CD14-positive monocyte (primary cell): ENCODE measurements at regions not wholly inside any gene's neighbourhood (a gene's known extent, or its start where the extent isn't known, plus 50 kb on each side); places are given as distances from the start of the nearest gene placed in this dataset.

Source experiments
- DNase-seq, 3 donors: peaks; one replicate each; pipeline ENCODE4 v3.0.0-alpha.2; 2011 to 2022
- H2AFZ ChIP-seq: 2 replicates; pipeline ENCODE4 v1.6.0; 2012; ENCODE audit warnings: mild to moderate bottlenecking, low read depth, low read length, inconsistent platforms; ENCODE audit not compliant: insufficient read depth, poor library complexity, severe bottlenecking
- H3K27ac ChIP-seq, 2 donors: 1 replicate in 1 of 2; 2 replicates in 1 of 2; pipeline ENCODE4 v1.5.1; 2012 to 2013; ENCODE audit warnings: low read length in 2 of 2, control low read depth in 1 of 2, inconsistent platforms in 1 of 2, low read depth in 1 of 2, mild to moderate bottlenecking in 1 of 2
- H3K27me3 ChIP-seq, 2 donors: one replicate each; pipeline versions ENCODE4 v1.6.0 to v1.6.1; 2011 to 2013; ENCODE audit warnings: low read length in 2 of 2; ENCODE audit not compliant: control insufficient read depth in 2 of 2, insufficient read depth in 2 of 2
- H3K36me3 ChIP-seq, 2 donors: replicated peaks in 1 of 2; 1 replicate in 1 of 2; 2 replicates in 1 of 2; pipeline versions ENCODE4 v1.5.1 to v1.6.1; 2012 to 2013; ENCODE audit warnings: low read length in 2 of 2, control low read depth in 1 of 2, inconsistent platforms in 1 of 2, mild to moderate bottlenecking in 1 of 2; ENCODE audit not compliant: insufficient read depth in 2 of 2, control insufficient read depth in 1 of 2
- H3K4me1 ChIP-seq, 2 donors: 1 replicate in 1 of 2; 2 replicates in 1 of 2; pipeline versions ENCODE4 v1.5.1 to v1.6.1; 2012 to 2013; ENCODE audit warnings: low read length in 2 of 2, control low read depth in 1 of 2, inconsistent platforms in 1 of 2, mild to moderate bottlenecking in 1 of 2, moderate library complexity in 1 of 2; ENCODE audit not compliant: insufficient read depth in 2 of 2, control insufficient read depth in 1 of 2
- H3K4me2 ChIP-seq: replicated peaks from 2 replicates; pipeline ENCODE3; 2012; ENCODE audit warnings: low read length, moderate library complexity, mild to moderate bottlenecking; ENCODE audit not compliant: poor library complexity, severe bottlenecking; ENCODE audit errors: extremely low read depth
- H3K4me3 ChIP-seq, 3 experiments: fragments of 200-600 bp in 1 of 3; sonication (generic) in 1 of 3; replicated peaks in 1 of 3; 1 replicate in 2 of 3; 2 replicates in 1 of 3; pipeline ENCODE4 v1.5.1; 2011 to 2013; ENCODE audit warnings: low read length in 3 of 3, mild to moderate bottlenecking in 3 of 3, control low read depth in 2 of 3, low read depth in 2 of 3, inconsistent platforms in 1 of 3, moderate library complexity in 1 of 3
- H3K79me2 ChIP-seq: 2 replicates; pipeline ENCODE4 v1.6.0; 2012; ENCODE audit warnings: mild to moderate bottlenecking, control low read depth, inconsistent platforms, low read length, moderate library complexity; ENCODE audit not compliant: insufficient read depth
- H3K9ac ChIP-seq: 2 replicates; pipeline ENCODE4 v1.6.0; 2017; ENCODE audit warnings: low read length, mild to moderate bottlenecking; ENCODE audit not compliant: insufficient read depth, poor library complexity, severe bottlenecking
- H3K9me3 ChIP-seq, 2 donors: replicated peaks in 1 of 2; 1 replicate in 1 of 2; 2 replicates in 1 of 2; pipeline versions ENCODE4 v1.5.1 to v1.6.1; 2012 to 2013; ENCODE audit warnings: low read length in 2 of 2, control low read depth in 1 of 2; ENCODE audit not compliant: control insufficient read depth in 1 of 2, insufficient read depth in 1 of 2
- H4K20me1 ChIP-seq: 2 replicates; pipeline ENCODE4 v1.6.0; 2012; ENCODE audit warnings: mild to moderate bottlenecking, low read length, control low read depth, moderate library complexity; ENCODE audit not compliant: insufficient read depth
- H3K27ac Mint-ChIP-seq, 7 donors: one replicate each; pipeline ENCODE4 v1.8.0; 2020; ENCODE audit warnings: mild to moderate bottlenecking in 7 of 7, mixed read lengths in 7 of 7, moderate library complexity in 6 of 7, inconsistent platforms in 2 of 7
- H3K27me3 Mint-ChIP-seq, 3 donors: one replicate each; pipeline ENCODE4 v1.8.0; 2021 to 2022; ENCODE audit warnings: low read depth in 3 of 3, mild to moderate bottlenecking in 3 of 3, mixed read lengths in 3 of 3, moderate library complexity in 3 of 3, inconsistent platforms in 1 of 3
- H3K36me3 Mint-ChIP-seq, 2 donors: one replicate each; pipeline ENCODE4 v1.8.0; 2020; ENCODE audit warnings: mixed read lengths in 2 of 2, inconsistent platforms in 1 of 2, mild to moderate bottlenecking in 1 of 2
- H3K4me1 Mint-ChIP-seq: one replicate; pipeline ENCODE4 v1.8.0; 2020; ENCODE audit warnings: mild to moderate bottlenecking, mixed read lengths
- H3K4me3 Mint-ChIP-seq, 2 donors: one replicate each; pipeline ENCODE4 v1.8.0; 2020; ENCODE audit warnings: mild to moderate bottlenecking in 2 of 2, mixed read lengths in 2 of 2, moderate library complexity in 1 of 2
- H3K9me3 Mint-ChIP-seq, 7 donors: one replicate each; pipeline ENCODE4 v1.8.0; 2020 to 2022; ENCODE audit warnings: mixed read lengths in 7 of 7, mild to moderate bottlenecking in 6 of 7, moderate library complexity in 6 of 7, inconsistent platforms in 2 of 7
- WGBS: methylation state at CpG from one replicate; pipeline ENCODE4 v1.1.5; 2013; ENCODE audit warnings: missing lambda C conversion rate; ENCODE audit not compliant: insufficient coverage; 5-methylcytosine and 5-hydroxymethylcytosine counted together
- intact Hi-C, 2 donors: fragments of 100-400 bp; cut with micrococcal nuclease; formaldehyde crosslinking; loops; one replicate each; pipeline versions ENCODE4 v1.15.0 to v1.15.1; 2023
- TF ChIP-seq, protein P1 (sequence below): fragments of 200-600 bp; IDR thresholded peaks from one replicate; pipeline ENCODE4 v1.8.0; 2022; ENCODE audit warnings: antibody characterized with exemption, mild to moderate bottlenecking

DNA sequence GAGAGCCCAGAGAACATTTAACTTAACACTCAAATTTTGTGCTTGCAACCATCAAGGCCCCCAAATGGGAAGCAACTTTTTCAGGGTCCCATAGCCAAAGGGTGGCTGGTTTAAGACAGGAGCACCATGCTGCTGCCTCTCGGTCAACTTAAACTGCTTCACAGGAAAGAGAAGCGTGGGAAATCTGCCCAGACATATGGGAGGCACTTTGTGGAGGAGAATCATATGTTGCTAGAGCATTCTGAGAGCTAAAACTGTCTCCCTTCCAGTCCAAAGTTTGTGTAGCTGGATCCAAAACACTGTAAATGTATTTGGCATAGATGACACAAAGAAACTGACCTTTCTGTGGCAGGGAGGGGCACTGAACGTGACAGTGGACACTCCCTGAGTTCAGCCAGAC is 305.9 kb upstream of the RORA start:
- Mint-ChIP-seq H3K27me3 (peaks cover 1 to 6% (median 2%) of the 10 kb centered on the region in 3 donors), H3K36me3 (no peaks in the 10 kb centered on the region), H3K4me3 (no peak overlapping the region), H3K4me1 (no peaks in the 10 kb centered on the region), H3K9me3 (peaks cover 0 to 5% (median 1%) of the 10 kb centered on the region in 7 donors), H3K27ac (no peak overlapping the region)
- no peak for DNase-seq
- Histone ChIP-seq H3K36me3 (no peaks in the 10 kb centered on the region), H2AFZ (no peak overlapping the region), H3K27me3 (no peaks in the 10 kb centered on the region), H3K4me1 (no peaks in the 10 kb centered on the region), H3K27ac (no peak overlapping the region), H3K4me2 (no peak overlapping the region), H3K4me3 (no peak overlapping the region), H4K20me1 (no peaks in the 10 kb centered on the region), H3K9me3 (no peaks in the 10 kb centered on the region), H3K9ac (no peak overlapping the region), H3K79me2 (no peaks in the 10 kb centered on the region)
- intact Hi-C loops, result no loop called here
- TF ChIP-seq, protein P1, sequence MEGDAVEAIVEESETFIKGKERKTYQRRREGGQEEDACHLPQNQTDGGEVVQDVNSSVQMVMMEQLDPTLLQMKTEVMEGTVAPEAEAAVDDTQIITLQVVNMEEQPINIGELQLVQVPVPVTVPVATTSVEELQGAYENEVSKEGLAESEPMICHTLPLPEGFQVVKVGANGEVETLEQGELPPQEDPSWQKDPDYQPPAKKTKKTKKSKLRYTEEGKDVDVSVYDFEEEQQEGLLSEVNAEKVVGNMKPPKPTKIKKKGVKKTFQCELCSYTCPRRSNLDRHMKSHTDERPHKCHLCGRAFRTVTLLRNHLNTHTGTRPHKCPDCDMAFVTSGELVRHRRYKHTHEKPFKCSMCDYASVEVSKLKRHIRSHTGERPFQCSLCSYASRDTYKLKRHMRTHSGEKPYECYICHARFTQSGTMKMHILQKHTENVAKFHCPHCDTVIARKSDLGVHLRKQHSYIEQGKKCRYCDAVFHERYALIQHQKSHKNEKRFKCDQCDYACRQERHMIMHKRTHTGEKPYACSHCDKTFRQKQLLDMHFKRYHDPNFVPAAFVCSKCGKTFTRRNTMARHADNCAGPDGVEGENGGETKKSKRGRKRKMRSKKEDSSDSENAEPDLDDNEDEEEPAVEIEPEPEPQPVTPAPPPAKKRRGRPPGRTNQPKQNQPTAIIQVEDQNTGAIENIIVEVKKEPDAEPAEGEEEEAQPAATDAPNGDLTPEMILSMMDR, result no peak
- 96% methylated on average over 3 of the region's 3 CpGs for WGBS

DNA sequence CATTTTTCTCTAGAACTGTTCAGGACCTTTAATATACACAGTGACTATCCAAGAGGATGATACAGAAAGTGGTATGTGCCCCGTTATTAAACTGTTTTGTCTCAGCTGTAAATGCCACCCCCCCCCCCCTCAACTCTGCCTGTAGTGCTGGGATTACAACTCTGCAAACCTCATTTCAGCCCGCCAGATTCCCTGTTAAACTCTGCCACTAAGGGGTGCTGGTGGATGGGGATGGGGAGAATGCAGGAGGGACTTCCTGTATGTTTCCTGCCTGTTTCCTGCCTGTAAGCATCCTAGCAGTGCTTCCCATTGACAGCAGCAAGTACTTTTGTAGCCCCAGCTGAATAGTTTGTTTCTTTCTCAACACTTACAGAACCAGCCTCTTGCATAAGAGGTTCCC is 301.7 kb upstream of the RORA start:
- Mint-ChIP-seq H3K9me3 (peaks cover 0 to 3% (median 0%) of the 10 kb centered on the region in 7 donors), H3K4me1 (no peaks in the 10 kb centered on the region), H3K4me3 (no peak overlapping the region), H3K27ac (no peak overlapping the region), H3K27me3 (peaks cover 0 to 2% (median 2%) of the 10 kb centered on the region in 3 donors), H3K36me3 (no peaks in the 10 kb centered on the region)
- Histone ChIP-seq H2AFZ (no peak overlapping the region), H3K9me3 (no peaks in the 10 kb centered on the region), H3K27ac (no peak overlapping the region), H3K79me2 (no peaks in the 10 kb centered on the region), H3K9ac (no peak overlapping the region), H3K4me2 (no peak overlapping the region), H3K36me3 (no peaks in the 10 kb centered on the region), H4K20me1 (no peaks in the 10 kb centered on the region), H3K4me1 (no peaks in the 10 kb centered on the region), H3K4me3 (no peak overlapping the region), H3K27me3 (no peaks in the 10 kb centered on the region)
- TF ChIP-seq, protein P1, result no peak
- no peak for DNase-seq
- WGBS, result no CpG with 5 or more reads among the region's 2 CpGs
- intact Hi-C loops, result no loop called here
